DOHH2 (cell line): ENCODE measurements at regions not wholly inside any gene's neighbourhood (a gene's known extent, or its start where the extent isn't known, plus 50 kb on each side); places are given as distances from the start of the nearest gene placed in this dataset.

Experiments
- H3F3A ChIP-seq: fragments of 200-600 bp; sonication (generic), shearing (Covaris generic); 2 replicates; pipeline ENCODE4 v1.6.0; 2016; ENCODE audit warnings: antibody characterized with exemption, mild to moderate bottlenecking; ENCODE audit not compliant: control insufficient read depth, insufficient read depth
- H3K27ac ChIP-seq: fragments of 200-600 bp; sonication (generic); 2 replicates; pipeline ENCODE4 v1.5.1; 2014; ENCODE audit warnings: low read depth, mild to moderate bottlenecking, low read length, moderate library complexity
- H3K27me3 ChIP-seq: fragments of 200-600 bp; sonication (generic); 2 replicates; pipeline ENCODE4 v1.6.1; 2014; ENCODE audit warnings: mild to moderate bottlenecking, low read length, mixed read lengths; ENCODE audit not compliant: control insufficient read depth
- H3K36me3 ChIP-seq: fragments of 200-600 bp; sonication (generic); 2 replicates; pipeline ENCODE4 v1.6.1; 2014; ENCODE audit warnings: mild to moderate bottlenecking, low read length, moderate library complexity, mixed read lengths; ENCODE audit not compliant: control insufficient read depth
- H3K4me1 ChIP-seq: fragments of 200-600 bp; sonication (generic); 2 replicates; pipeline ENCODE4 v1.6.1; 2014; ENCODE audit warnings: mild to moderate bottlenecking, low read length, mixed read lengths; ENCODE audit not compliant: control insufficient read depth
- H3K4me2 ChIP-seq: fragments of 200-600 bp; sonication (generic); 2 replicates; pipeline ENCODE4 v1.6.0; 2014; ENCODE audit warnings: mild to moderate bottlenecking, low read length, moderate library complexity
- H3K4me3 ChIP-seq: fragments of 200-600 bp; sonication (generic); 2 replicates; pipeline ENCODE4 v1.5.1; 2014; ENCODE audit warnings: mild to moderate bottlenecking, low read length, mixed read lengths
- H3K79me2 ChIP-seq: fragments of 200-600 bp; sonication (generic); 2 replicates; pipeline ENCODE4 v1.6.1; 2014; ENCODE audit warnings: mild to moderate bottlenecking, low read length, mixed read lengths; ENCODE audit not compliant: control insufficient read depth
- H3K9me2 ChIP-seq: fragments of 200-600 bp; sonication (generic); replicated peaks from 2 replicates; pipeline ENCODE4 v1.6.1; 2014; ENCODE audit warnings: mild to moderate bottlenecking, low read length, mixed read lengths; ENCODE audit not compliant: control insufficient read depth
- H3K9me3 ChIP-seq: fragments of 200-600 bp; sonication (generic); 2 replicates; pipeline ENCODE4 v1.6.1; 2014; ENCODE audit warnings: antibody characterized with exemption, low read length, mixed read lengths; ENCODE audit not compliant: control insufficient read depth, insufficient read depth
- H4K20me1 ChIP-seq: fragments of 200-600 bp; sonication (generic); 2 replicates; pipeline ENCODE4 v1.6.0; 2014; ENCODE audit warnings: low read depth, mild to moderate bottlenecking, antibody characterized with exemption, low read length, moderate library complexity; ENCODE audit not compliant: control insufficient read depth, insufficient read depth
- CTCF ChIP-seq: fragments of 200-600 bp; sonication (generic); IDR thresholded peaks from one replicate; pipeline ENCODE4 v1.5.1; 2014; ENCODE audit warnings: antibody characterized with exemption, mild to moderate bottlenecking, low read depth, low read length; ENCODE audit not compliant: poor library complexity, severe bottlenecking
- EZH2phosphoT487 ChIP-seq: fragments of 200-600 bp; sonication (generic); IDR thresholded peaks from 2 replicates; pipeline ENCODE4 v1.6.1; 2017; ENCODE audit warnings: borderline replicate concordance, mild to moderate bottlenecking, antibody characterized with exemption, low read length, moderate library complexity, mixed read lengths

GRCh38 chr10:78450239-78450638, 416.6 kb downstream of the RPS24 start:
- no peaks in the 10 kb centered on the region for H3K36me3 ChIP-seq
- no peak overlapping the region for H3K27ac ChIP-seq
- no peaks in the 10 kb centered on the region for H3K9me2 ChIP-seq
- H3K27me3 ChIP-seq, result peaks cover 5% of the 10 kb centered on the region; the same call in 1 of the 2 replicates
- H3K4me1 ChIP-seq, result no peaks in the 10 kb centered on the region
- H3K9me3 ChIP-seq, result peaks cover 3% of the 10 kb centered on the region; the same call in 1 of the 2 replicates
- no peaks in the 10 kb centered on the region for H3F3A ChIP-seq
- no peak overlapping the region for H3K4me2 ChIP-seq
- TF ChIP-seq CTCF, result no peak
- TF ChIP-seq EZH2phosphoT487, result no peak
- no peaks in the 10 kb centered on the region for H3K79me2 ChIP-seq
- H4K20me1 ChIP-seq, result no peaks in the 10 kb centered on the region
- no peak overlapping the region for H3K4me3 ChIP-seq

GRCh38 chr10:78450807-78451485, 417.3 kb downstream of the RPS24 start:
- Histone ChIP-seq H3K4me3 (no peak overlapping the region), H3K36me3 (no peaks in the 10 kb centered on the region), H3K79me2 (no peaks in the 10 kb centered on the region), H3K4me2 (no peak overlapping the region), H3K4me1 (no peaks in the 10 kb centered on the region), H3K27me3 (peaks cover 5% of the 10 kb centered on the region; the same call in 1 of the 2 replicates), H4K20me1 (no peaks in the 10 kb centered on the region), H3K9me2 (no peaks in the 10 kb centered on the region), H3K27ac (no peak overlapping the region), H3F3A (no peaks in the 10 kb centered on the region), H3K9me3 (peaks cover 3% of the 10 kb centered on the region; the same call in 1 of the 2 replicates)
- TF ChIP-seq CTCF, result no peak
- TF ChIP-seq EZH2phosphoT487, result no peak

- Histone ChIP-seq H3K9me3 (peaks cover 3% of the 10 kb centered on the region; the same call in 1 of the 2 replicates), H3K4me3 (no peak overlapping the region), H3K4me2 (no peak overlapping the region), H3K36me3 (no peaks in the 10 kb centered on the region), H3K27me3 (0 out of 2 replicates have a peak, but pooled peaks cover 2% of the 10 kb centered on the region), H3K27ac (no peak overlapping the region), H3K79me2 (no peaks in the 10 kb centered on the region), H3F3A (no peaks in the 10 kb centered on the region), H4K20me1 (no peaks in the 10 kb centered on the region), H3K4me1 (no peaks in the 10 kb centered on the region), H3K9me2 (no peaks in the 10 kb centered on the region)
- TF ChIP-seq CTCF (no peak), EZH2phosphoT487 (no peak)
Observed at GRCh38 chr10:78451592-78451991, 417.9 kb downstream of the RPS24 start.
